ENCODE measurements at regions not wholly inside any gene's neighbourhood (a gene's known extent, or its start where the extent isn't known, plus 50 kb on each side); places are given as distances from the start of the nearest gene placed in this dataset.
"Not testable (repeated sequence)": the region's sequence is repeated elsewhere in the genome, so short reads cannot be mapped to it uniquely, and the experiment has no call there.

GRCh38 chr2:67323209-67323991, 73.7 kb upstream of the ETAA1 start:
- Histone ChIP-seq H3K4me2 (no peak overlapping the region), H3K9me2 (ENCODE audit: insufficient read depth) (no peaks in the 10 kb centered on the region), H3K4me3 (no peak overlapping the region), H3F3A (ENCODE audit: insufficient read depth, low read depth) (no peaks in the 10 kb centered on the region), H3K27ac (no peak overlapping the region), H3K4me1 (replicated peaks; ENCODE audit: insufficient read depth) (no peaks in the 10 kb centered on the region), H3K79me2 (ENCODE audit: low read depth) (no peaks in the 10 kb centered on the region), H3K36me3 (ENCODE audit: low read depth) (no peaks in the 10 kb centered on the region), H4K20me1 (ENCODE audit: insufficient read depth) (no peaks in the 10 kb centered on the region), H3K27me3 (ENCODE audit: insufficient read depth, low read depth) (no peaks in the 10 kb centered on the region), H2AFZ (no peak overlapping the region), H3K9me3 (ENCODE audit: insufficient read depth, low read depth) (no peaks in the 10 kb centered on the region)
- TF ChIP-seq CTCF (conservative IDR thresholded peaks at IDR 0.05): no peak
- no peak for TF ChIP-seq EZH2 (IDR thresholded peaks at IDR 0.05; ENCODE audit: low read depth)
- CTCF ChIA-PET: no interaction called here
- no peak for DNase-seq
- BruUV-seq (replicated peaks): no TSS peak
- POLR2A ChIA-PET (ENCODE audit: unreplicated experiment): no interaction called here
- intact Hi-C loops (cut with micrococcal nuclease; ENCODE audit: unreplicated experiment): loop anchor here (2.0 to 10.0 kb wide), 3 partner anchors 189 to 895 kb away; no protein-coding TSS in a partner anchor

GRCh38 chr2:67329513-67329912, 67.6 kb upstream of the ETAA1 start:
- no peaks in the 10 kb centered on the region for H3K9me2 ChIP-seq (ENCODE audit: insufficient read depth)
- POLR2A ChIA-PET (ENCODE audit: unreplicated experiment): no interaction called here
- no peak for DNase-seq
- no peaks in the 10 kb centered on the region for H3K4me1 ChIP-seq (replicated peaks; ENCODE audit: insufficient read depth)
- intact Hi-C loops (cut with micrococcal nuclease; ENCODE audit: unreplicated experiment): loop anchor here (10.0 kb wide), 2 partner anchors 195 to 745 kb away; no protein-coding TSS in a partner anchor
- no peaks in the 10 kb centered on the region for H3F3A ChIP-seq (ENCODE audit: insufficient read depth, low read depth)
- TF ChIP-seq CTCF (conservative IDR thresholded peaks at IDR 0.05): no peak
- no peak for TF ChIP-seq EZH2 (IDR thresholded peaks at IDR 0.05; ENCODE audit: low read depth)
- no peaks in the 10 kb centered on the region for H3K27me3 ChIP-seq (ENCODE audit: insufficient read depth, low read depth)
- CTCF ChIA-PET: no interaction called here
- no peak overlapping the region for H3K4me3 ChIP-seq
- H3K9me3 ChIP-seq (ENCODE audit: insufficient read depth, low read depth): no peaks in the 10 kb centered on the region
- H4K20me1 ChIP-seq (ENCODE audit: insufficient read depth): no peaks in the 10 kb centered on the region
- H3K36me3 ChIP-seq (ENCODE audit: low read depth): no peaks in the 10 kb centered on the region
- H3K79me2 ChIP-seq (ENCODE audit: low read depth): no peaks in the 10 kb centered on the region
- H3K4me2 ChIP-seq: no peak overlapping the region
- H2AFZ ChIP-seq: no peak overlapping the region
- H3K27ac ChIP-seq: no peak overlapping the region
- no TSS peak for BruUV-seq (replicated peaks)

- H3K27me3 ChIP-seq (ENCODE audit: insufficient read depth, low read depth): no peaks in the 10 kb centered on the region
- no peak overlapping the region for H3K4me3 ChIP-seq
- no peaks in the 10 kb centered on the region for H3K4me1 ChIP-seq (replicated peaks; ENCODE audit: insufficient read depth)
- TF ChIP-seq CTCF (conservative IDR thresholded peaks at IDR 0.05) (no peak), EZH2 (IDR thresholded peaks at IDR 0.05; ENCODE audit: low read depth) (no peak)
- intact Hi-C loops (cut with micrococcal nuclease; ENCODE audit: unreplicated experiment): loop anchor here (10.0 kb wide), 2 partner anchors 195 to 745 kb away; no protein-coding TSS in a partner anchor
- no peak for DNase-seq
- POLR2A ChIA-PET (ENCODE audit: unreplicated experiment): no interaction called here
- H3K27ac ChIP-seq: no peak overlapping the region
- H4K20me1 ChIP-seq (ENCODE audit: insufficient read depth): no peaks in the 10 kb centered on the region
- H2AFZ ChIP-seq: no peak overlapping the region
- no peaks in the 10 kb centered on the region for H3K36me3 ChIP-seq (ENCODE audit: low read depth)
- CTCF ChIA-PET: no interaction called here
- BruUV-seq (replicated peaks): no TSS peak
- no peaks in the 10 kb centered on the region for H3K9me2 ChIP-seq (ENCODE audit: insufficient read depth)
- no peaks in the 10 kb centered on the region for H3K9me3 ChIP-seq (ENCODE audit: insufficient read depth, low read depth)
- no peak overlapping the region for H3K4me2 ChIP-seq
- no peaks in the 10 kb centered on the region for H3K79me2 ChIP-seq (ENCODE audit: low read depth)
- no peaks in the 10 kb centered on the region for H3F3A ChIP-seq (ENCODE audit: insufficient read depth, low read depth)
Observed at GRCh38 chr2:67329951-67330350, 67.2 kb upstream of the ETAA1 start.

GRCh38 chr2:67331419-67332086, 65.6 kb upstream of the ETAA1 start:
- H3K27ac ChIP-seq; intact Hi-C loops (cut with micrococcal nuclease; ENCODE audit: unreplicated experiment); H3K9me3 ChIP-seq (ENCODE audit: insufficient read depth, low read depth); DNase-seq; H3F3A ChIP-seq (ENCODE audit: insufficient read depth, low read depth); H3K9me2 ChIP-seq (ENCODE audit: insufficient read depth); H3K4me2 ChIP-seq; H3K79me2 ChIP-seq (ENCODE audit: low read depth); H2AFZ ChIP-seq; POLR2A ChIA-PET (ENCODE audit: unreplicated experiment); H3K4me1 ChIP-seq (replicated peaks; ENCODE audit: insufficient read depth); H3K27me3 ChIP-seq (ENCODE audit: insufficient read depth, low read depth); H3K4me3 ChIP-seq; CTCF ChIA-PET; BruUV-seq (replicated peaks); H3K36me3 ChIP-seq (ENCODE audit: low read depth); H4K20me1 ChIP-seq (ENCODE audit: insufficient read depth): not testable (repeated sequence)
